K562 (cell line): ENCODE measurements at regions not wholly inside any gene's neighbourhood (a gene's known extent, or its start where the extent isn't known, plus 50 kb on each side); places are given as distances from the start of the nearest gene placed in this dataset.

Source experiments
- ATAC-seq: fragments of 200-7000 bp; cut with Tn5 transposase; 3 replicates; pipeline ENCODE4 v1.9.1; 2020; ENCODE audit warnings: moderate library complexity
- BruUV-seq: library from RNA; stranded (reverse); fragments of 400-500 nt; replicated peaks from 2 replicates; lab custom pipeline; 2021; lab: Mats Ljungman, UMichigan
- CTCF ChIA-PET: fragments of 300-600 bp; formaldehyde crosslinking; extraction: SDS; loops from one replicate; lab custom pipeline; 2021; ENCODE audit warnings: low intra/inter-chr PET ratio; lab: Yijun Ruan, JAX
- POLR2A ChIA-PET: fragments of 300-600, 350-650 bp; sonication (Branson Sonifier 250); formaldehyde crosslinking; extraction: SDS; loops from one replicate; lab custom pipeline; 2021; ENCODE audit warnings: antibody characterized with exemption, inconsistent platforms; lab: Yijun Ruan, JAX
- DNase-seq, 4 experiments: peaks; one replicate each; pipeline versions ENCODE4 v3.0.0 to v3.0.0-alpha.2; 2011 to 2018; ENCODE audit warnings: low spot score in 3 of 4, mixed read lengths in 3 of 4; ENCODE audit errors: extremely low read depth in 1 of 4
- FAIRE-seq: peaks from 2 replicates; lab custom pipeline; 2011; peaks lifted over from hg19 to GRCh38; lab: Jason Lieb, UNC
- H2AFZ ChIP-seq: 2 replicates; pipeline ENCODE4 v1.6.0; 2011; ENCODE audit warnings: low read depth, low read length, control low read depth, inconsistent platforms
- H3K27ac ChIP-seq: fragments of 200-600 bp; 3 replicates; pipeline ENCODE4 v1.8.0; 2011; ENCODE audit warnings: low read depth, mild to moderate bottlenecking, control low read depth, inconsistent platforms, low read length, moderate library complexity, mixed read lengths; ENCODE audit errors: extremely low read depth
- H3K27me3 ChIP-seq, 2 experiments: fragments of 300-600 bp in 1 of 2; 2 replicates in 1 of 2; 3 replicates in 1 of 2; pipeline versions ENCODE4 v1.6.0 to v1.8.0; 2011; ENCODE audit warnings: inconsistent platforms in 2 of 2, low read length in 2 of 2, mild to moderate bottlenecking in 1 of 2, mixed read lengths in 1 of 2, moderate library complexity in 1 of 2; ENCODE audit not compliant: control insufficient read depth in 2 of 2, insufficient read depth in 2 of 2
- H3K36me3 ChIP-seq: fragments of 300-600 bp; 3 replicates; pipeline ENCODE4 v1.8.0; 2011; ENCODE audit warnings: mild to moderate bottlenecking, low read length, inconsistent platforms; ENCODE audit not compliant: control insufficient read depth, insufficient read depth
- H3K4me1 ChIP-seq, 2 experiments: fragments of 200-600 bp in 1 of 2; replicated peaks in 1 of 2; 2 replicates in 1 of 2; 3 replicates in 1 of 2; pipeline versions ENCODE4 v1.5.1 to v1.8.0; 2011; ENCODE audit warnings: inconsistent platforms in 2 of 2, low read length in 2 of 2, mild to moderate bottlenecking in 1 of 2, mixed read lengths in 1 of 2, moderate library complexity in 1 of 2; ENCODE audit not compliant: control insufficient read depth in 2 of 2, insufficient read depth in 2 of 2
- H3K4me2 ChIP-seq: 2 replicates; pipeline ENCODE4 v1.6.1; 2011; ENCODE audit warnings: low read length, control low read depth, inconsistent platforms, mixed read lengths; ENCODE audit not compliant: insufficient read depth
- H3K4me3 ChIP-seq: fragments of 200-600 bp; sonication (generic), shearing (Covaris generic); 2 replicates; pipeline ENCODE4 v1.5.1; 2016; ENCODE audit warnings: control low read depth, inconsistent platforms
- H3K79me2 ChIP-seq: fragments of 200-600 bp; 3 replicates; pipeline ENCODE4 v1.8.0; 2011; ENCODE audit warnings: low read length, inconsistent platforms; ENCODE audit not compliant: control insufficient read depth, insufficient read depth
- H3K9ac ChIP-seq, 2 experiments: 2 replicates each; pipeline versions ENCODE4 v1.6.0 to v1.6.1; 2011; ENCODE audit warnings: low read depth in 2 of 2, low read length in 2 of 2, control low read depth in 1 of 2, inconsistent platforms in 1 of 2, mild to moderate bottlenecking in 1 of 2, mixed read lengths in 1 of 2; ENCODE audit not compliant: insufficient read depth in 1 of 2
- H3K9me1 ChIP-seq: one replicate; pipeline ENCODE4 v1.6.0; 2011; ENCODE audit warnings: inconsistent platforms, mild to moderate bottlenecking, low read length, moderate library complexity; ENCODE audit not compliant: control insufficient read depth, insufficient read depth
- H3K9me3 ChIP-seq: replicated peaks from 2 replicates; pipeline ENCODE4 v1.5.1; 2011; ENCODE audit warnings: low read depth, low read length, inconsistent platforms; ENCODE audit not compliant: control insufficient read depth, insufficient read depth
- H4K20me1 ChIP-seq: replicated peaks from 2 replicates; pipeline ENCODE4 v1.6.1; 2011; ENCODE audit warnings: low read length, inconsistent platforms, mixed read lengths; ENCODE audit not compliant: control insufficient read depth, insufficient read depth
- NFYB ChIP-seq: IDR thresholded peaks from 2 replicates; pipeline ENCODE4 v1.6.1; 2011; ENCODE audit warnings: mild to moderate bottlenecking, moderate library complexity; ENCODE audit not compliant: insufficient read length; ENCODE audit errors: extremely low read depth
- RBBP5 ChIP-seq: fragments of 200-600 bp; sonication (generic); IDR thresholded peaks from 2 replicates; pipeline ENCODE4 v1.6.1; 2012; ENCODE audit warnings: borderline replicate concordance, mild to moderate bottlenecking, low read length, control low read depth, inconsistent platforms; ENCODE audit not compliant: insufficient read depth, poor library complexity, severe bottlenecking
- RFX1 ChIP-seq: fragments of 450-650 bp; IDR thresholded peaks from 2 replicates; pipeline ENCODE4 v1.6.1; 2016; ENCODE audit warnings: mild to moderate bottlenecking, moderate library complexity
- SNIP1 ChIP-seq: fragments of 450-650 bp; IDR thresholded peaks from 2 replicates; pipeline ENCODE4 v1.7.1; 2017; ENCODE audit warnings: low read depth, mild to moderate bottlenecking
- U2AF2 ChIP-seq: fragments of 200-400 bp; formaldehyde crosslinking; optimal IDR thresholded peaks from 2 replicates; pipeline ENCODE3; 2017; ENCODE audit warnings: low read depth, mild to moderate bottlenecking, low read length
- ZFP30 ChIP-seq: fragments of 250-450 bp; sonication (Bioruptor Pico); IDR thresholded peaks from 2 replicates; pipeline ENCODE4 v1.8.0; 2022; ENCODE audit warnings: moderate library complexity, mild to moderate bottlenecking, inconsistent platforms, borderline replicate concordance
- ZNF57 ChIP-seq: fragments of 450-650 bp; formaldehyde crosslinking; IDR thresholded peaks from 2 replicates; pipeline ENCODE4 v1.4.0; 2020; ENCODE audit warnings: mild to moderate bottlenecking, moderate library complexity
- ZNF766 ChIP-seq: fragments of 200-800 bp; sonication (Bioruptor generic); conservative IDR thresholded peaks from 2 replicates; pipeline ENCODE4 v1.6.1; 2016; ENCODE audit warnings: missing genetic modification characterization, missing compliant biosample characterization
- WGBS: fragments of 100-300 bp; shearing (Covaris generic); methylation state at CpG from one replicate; pipeline ENCODE4 v1.1.6; 2016; ENCODE audit warnings: low coverage, mixed read lengths; ENCODE audit not compliant: insufficient coverage; ENCODE audit errors: missing lambda C conversion rate; 5-methylcytosine and 5-hydroxymethylcytosine counted together
- in situ Hi-C: fragments of 300-500 bp; cut with MboI; formaldehyde crosslinking; loops from 4 replicates; pipeline ENCODE4 v1.15.0; 2018; ENCODE audit warnings: inconsistent platforms, mixed read lengths
- intact Hi-C: fragments of 100-400 bp; cut with micrococcal nuclease; formaldehyde crosslinking; loops from 2 replicates; pipeline ENCODE4 v1.14.2; 2022

DNA sequence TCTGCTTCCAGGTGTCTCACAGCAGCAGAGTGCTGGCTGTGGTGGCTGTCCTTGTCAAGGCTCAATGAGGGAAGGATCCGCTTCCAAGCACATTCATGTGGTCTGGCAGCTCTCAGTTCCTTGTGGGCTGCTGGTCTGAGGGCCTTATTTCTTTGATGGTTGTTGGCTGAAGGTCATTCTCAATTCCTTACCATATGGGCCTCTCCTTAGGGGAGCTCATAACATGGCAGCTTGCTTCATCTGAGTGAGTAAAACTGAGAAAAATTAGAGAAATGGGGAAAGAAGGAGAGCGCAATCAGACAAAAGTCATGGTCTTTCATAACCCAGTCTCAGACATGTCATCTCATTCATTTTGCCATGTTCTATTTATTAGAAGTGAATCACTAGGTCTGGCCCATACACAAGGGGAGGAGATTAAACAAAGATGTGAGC lies 81.7 kb upstream of the TSPAN2 start (continued):
- no peak for TF ChIP-seq ZFP30 (CRISPR knock-in tag)
- TF ChIP-seq RFX1: no peak
- no peak for TF ChIP-seq ZNF57 (CRISPR knock-in tag)
- no peak for TF ChIP-seq SNIP1
- TF ChIP-seq RBBP5: no peak

GRCh38 chr1:115170377-115170776 lies 81.1 kb upstream of the TSPAN2 start:
- ChIA-PET CTCF (no interaction called here), POLR2A (no interaction called here)
- BruUV-seq: no TSS peak
- Histone ChIP-seq H2AFZ (no peak overlapping the region), H3K4me3 (no peak overlapping the region), H3K79me2 (no peaks in the 10 kb centered on the region), H3K27me3 (no peaks in the 10 kb centered on the region), H3K36me3 (no peaks in the 10 kb centered on the region), H3K4me1 (no peaks in the 10 kb centered on the region), H3K4me2 (no peak overlapping the region), H3K9me1 (no peaks in the 10 kb centered on the region), H3K27ac (no peak overlapping the region), H3K9ac (no peak overlapping the region), H3K9me3 (no peaks in the 10 kb centered on the region), H4K20me1 (no peaks in the 10 kb centered on the region)
- TF ChIP-seq ZNF766 (CRISPR knock-in tag) (no peak), NFYB (no peak), U2AF2 (no peak)
- WGBS: 0% methylated on average over 1 of the region's 1 CpG
- in situ Hi-C loops (no loop called here), intact Hi-C loops (no loop called here)
- FAIRE-seq (no peak), DNase-seq (no peak), ATAC-seq (no peak)
